GM18502 (cell line): ENCODE measurements at regions not wholly inside any gene's neighbourhood (a gene's known extent, or its start where the extent isn't known, plus 50 kb on each side); places are given as distances from the start of the nearest gene placed in this dataset.
"Not testable (repeated sequence)": the region's sequence is repeated elsewhere in the genome, so short reads cannot be mapped to it uniquely, and the experiment has no call there.

ENCODE experiments used
- ATAC-seq: cut with Tn5 transposase; IDR thresholded peaks from one replicate; pipeline ENCODE4 v1.9.1; 2021; ENCODE audit warnings: mild to moderate bottlenecking; ENCODE audit not compliant: unreplicated experiment, poor library complexity

DNA sequence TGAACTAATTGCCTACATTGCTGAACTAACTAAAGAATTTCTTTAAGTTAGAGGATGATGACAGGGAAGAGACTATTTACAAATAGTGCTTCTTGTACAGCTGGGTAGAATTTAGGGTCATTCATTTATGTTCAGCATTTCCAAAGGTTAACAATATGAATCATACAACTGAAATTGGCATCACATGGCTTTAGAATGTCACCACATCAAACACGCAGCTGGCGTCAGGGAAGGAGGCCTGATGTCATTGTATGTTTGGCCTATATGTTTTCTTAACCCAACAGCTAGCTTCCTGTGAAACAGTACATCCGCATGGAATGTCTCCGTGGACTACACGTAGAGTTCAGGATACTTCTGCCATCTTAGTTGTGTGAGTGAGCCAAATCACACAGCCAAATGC, 99.0 kb upstream of the TNFSF11 start:
- ATAC-seq = no peak

GRCh38 chr13:42477596-42478190, 96.3 kb upstream of the TNFSF11 start:
- ATAC-seq = no peak

DNA sequence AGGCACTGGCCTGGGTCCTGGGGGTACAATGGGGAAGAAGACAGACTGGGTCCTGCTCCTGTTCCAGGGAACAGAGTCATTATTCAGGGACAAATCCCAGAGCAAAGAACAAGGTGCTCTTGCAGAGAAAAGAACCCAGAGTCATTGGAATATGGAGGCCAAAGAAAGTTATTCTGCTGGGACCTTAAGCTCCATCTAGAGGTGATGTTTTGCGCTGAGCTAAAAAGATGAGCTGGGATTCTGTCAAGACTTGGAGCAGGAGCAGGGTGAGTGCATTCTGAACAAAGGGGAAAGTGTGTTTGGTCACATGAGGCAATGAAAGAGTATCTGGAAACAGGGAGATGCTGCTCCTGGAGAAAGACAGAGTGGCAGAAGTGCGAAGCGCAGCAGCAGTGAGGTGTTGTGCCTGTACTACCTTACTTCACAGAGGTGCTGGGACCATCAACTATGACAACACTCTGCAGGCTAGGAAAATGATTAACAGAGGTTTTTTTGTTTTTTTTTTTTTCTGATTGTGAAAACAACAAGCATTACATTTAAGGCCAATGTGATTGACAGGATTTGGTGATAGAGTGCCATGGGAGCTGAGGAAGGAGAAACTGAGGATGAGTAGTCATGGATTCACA, 95.3 kb upstream of the TNFSF11 start:
- ATAC-seq = no peak

- no peak for ATAC-seq
These were observed 89.6 kb upstream of the TNFSF11 start for GRCh38 chr13:42484386-42484785.

DNA sequence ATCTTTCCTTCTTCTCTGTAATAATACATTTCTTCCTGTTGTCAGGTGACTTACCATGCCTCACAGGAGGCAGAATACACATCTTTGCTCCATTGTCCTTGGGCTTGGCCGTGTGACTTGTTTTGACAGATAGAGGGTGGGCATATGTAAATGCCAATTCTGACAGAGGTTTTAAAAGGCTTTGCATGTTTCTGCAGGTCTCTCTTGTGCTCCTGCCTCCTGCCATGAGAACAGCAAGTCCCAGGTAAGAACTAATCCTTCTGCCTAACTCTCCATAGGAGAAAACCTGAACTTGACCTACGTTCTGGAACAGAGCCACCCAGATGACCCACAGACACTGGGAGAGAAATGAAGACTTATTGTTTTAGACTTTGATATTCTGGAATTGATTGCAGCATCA, 88.7 kb upstream of the TNFSF11 start:
- no peak for ATAC-seq

- no peak for ATAC-seq
These were observed 87.2 kb upstream of the TNFSF11 start for GRCh38 chr13:42486711-42487198.

DNA sequence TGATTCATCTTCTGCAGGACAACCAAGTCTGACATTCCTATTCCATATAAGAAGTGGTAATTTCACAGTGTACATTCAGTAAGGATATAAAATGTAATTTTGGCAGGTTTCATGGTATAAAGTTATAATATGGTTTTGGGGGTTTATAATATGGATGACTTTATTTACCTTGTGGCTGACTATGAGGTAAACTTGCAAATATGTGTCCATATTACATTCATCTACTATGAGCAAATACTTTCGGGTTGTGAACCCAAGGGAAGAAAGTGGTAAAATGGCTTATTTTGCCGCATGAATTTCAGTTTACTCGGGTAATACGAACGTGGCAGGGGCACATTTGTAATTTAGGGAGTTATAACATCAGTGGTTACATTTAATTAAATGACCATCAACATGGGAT, 86.7 kb upstream of the TNFSF11 start:
- ATAC-seq = no peak

DNA sequence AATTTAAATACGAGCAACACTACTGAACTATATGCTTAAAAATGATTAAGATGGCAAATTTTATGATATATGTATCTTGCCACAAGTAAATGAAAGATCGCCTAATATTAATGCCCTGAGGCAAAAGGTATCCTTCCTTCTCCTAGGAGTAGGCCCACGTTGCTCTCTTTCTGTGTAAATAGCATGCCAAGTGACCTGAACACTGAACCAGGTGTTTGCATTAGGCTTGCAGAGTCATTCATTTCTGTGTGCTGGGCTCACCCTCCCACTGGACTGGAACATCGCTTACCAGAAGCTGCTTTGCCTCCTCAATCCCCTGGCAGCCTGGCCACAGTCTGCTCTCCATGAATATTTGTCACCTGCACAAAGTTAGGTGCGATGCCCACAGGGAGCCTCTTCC, 83.3 kb upstream of the TNFSF11 start:
- no peak for ATAC-seq

GRCh38 chr13:42492372-42492920, 81.5 kb upstream of the TNFSF11 start:
- no peak for ATAC-seq

- ATAC-seq = no peak
These were observed 79.8 kb upstream of the TNFSF11 start for GRCh38 chr13:42494157-42494556.

DNA sequence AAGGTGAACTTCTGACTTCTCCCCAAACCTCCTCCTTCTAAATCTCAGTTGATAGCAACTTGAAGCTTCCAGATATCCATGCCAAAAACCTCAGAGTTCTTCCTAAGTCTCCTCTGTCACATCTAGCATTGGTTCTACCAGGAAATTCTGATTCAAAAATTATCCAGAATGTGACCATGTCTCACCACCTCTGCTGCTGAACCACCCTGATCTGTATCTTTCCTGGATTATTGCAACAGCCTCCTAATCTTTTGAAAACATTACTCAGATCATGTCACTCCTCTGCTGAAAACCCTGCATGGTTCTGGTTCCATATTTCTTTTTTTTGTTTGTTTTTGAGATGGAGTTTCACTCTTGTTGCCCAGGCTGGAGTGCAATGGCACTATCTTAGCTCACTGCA, 78.7 kb upstream of the TNFSF11 start:
- ATAC-seq = no peak

GRCh38 chr13:42495751-42496150, 78.2 kb upstream of the TNFSF11 start:
- no peak for ATAC-seq

- not testable (repeated sequence) for ATAC-seq
These were observed 76.9 kb upstream of the TNFSF11 start for GRCh38 chr13:42496926-42497554.

DNA sequence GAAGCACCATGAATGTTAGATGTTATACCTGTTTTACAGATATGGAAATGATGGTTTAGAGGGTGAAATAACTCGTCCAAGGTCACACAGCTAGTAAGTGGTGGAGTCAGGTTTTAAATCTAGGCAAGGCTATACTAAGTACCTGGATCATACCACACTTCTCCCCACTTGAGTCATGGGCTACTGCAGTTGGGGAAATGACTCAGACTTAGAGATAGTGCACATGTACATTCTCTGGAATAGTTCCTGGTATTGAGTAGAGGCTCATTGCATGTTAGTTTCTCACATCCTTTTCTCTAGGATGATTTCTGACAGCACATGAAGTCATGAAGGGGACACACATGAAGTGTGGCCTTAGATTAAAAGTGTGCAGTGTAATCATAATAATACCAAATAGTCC, 76.2 kb upstream of the TNFSF11 start:
- ATAC-seq = peak; percentile 94

DNA sequence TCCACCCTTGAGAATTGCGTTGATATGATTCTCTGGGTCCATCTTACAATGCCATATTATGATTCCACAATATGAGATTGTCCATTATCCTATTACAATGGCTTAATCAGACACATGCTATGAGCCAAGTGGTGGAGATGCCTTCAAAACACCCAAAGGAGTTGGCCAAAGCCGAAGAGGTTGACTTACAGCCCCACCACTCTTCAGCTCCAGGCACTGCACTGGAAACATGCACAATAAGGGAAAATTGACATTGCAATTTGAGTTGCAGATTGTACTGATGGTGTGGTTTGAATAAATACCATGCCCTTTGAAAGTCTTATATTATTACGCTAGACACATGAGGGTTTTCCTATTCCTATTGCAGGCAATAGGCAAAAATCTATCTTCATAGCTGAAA, 75.4 kb upstream of the TNFSF11 start:
- no peak for ATAC-seq
